Pons (tissue), 1 donor: ENCODE measurements at regions not wholly inside any gene's neighbourhood (a gene's known extent, or its start where the extent isn't known, plus 50 kb on each side); places are given as distances from the start of the nearest gene placed in this dataset.
"Not testable (repeated sequence)": the region's sequence is repeated elsewhere in the genome, so short reads cannot be mapped to it uniquely, and the experiment has no call there.

Experiments used
- DNase-seq: peaks from one replicate; pipeline ENCODE4 v3.0.0-alpha.2; 2016; ENCODE audit warnings: low spot score

- DNase-seq = no peak
Measured at GRCh38 chr18:22566703-22567420, 149.1 kb upstream of the CTAGE1 start.

- DNase-seq = no peak
Measured at GRCh38 chr18:22567794-22568193, 150.1 kb upstream of the CTAGE1 start.

GRCh38 chr18:22570492-22570891, 152.8 kb upstream of the CTAGE1 start:
- DNase-seq = no peak

GRCh38 chr18:22572341-22572740, 154.6 kb upstream of the CTAGE1 start:
- no peak for DNase-seq

- no peak for DNase-seq
Measured at GRCh38 chr18:22579271-22579670, 161.6 kb upstream of the CTAGE1 start.

GRCh38 chr18:22585333-22585732, 167.6 kb upstream of the CTAGE1 start:
- no peak for DNase-seq

- no peak for DNase-seq
Measured at GRCh38 chr18:22585821-22586220, 168.1 kb upstream of the CTAGE1 start.

GRCh38 chr18:22591222-22591621, 173.5 kb upstream of the CTAGE1 start:
- no peak for DNase-seq

- DNase-seq = no peak
Measured at GRCh38 chr18:22594155-22594690, 176.5 kb upstream of the CTAGE1 start.

GRCh38 chr18:22601481-22601880, 183.8 kb upstream of the CTAGE1 start:
- DNase-seq = no peak

GRCh38 chr18:22602456-22602855, 184.7 kb upstream of the CTAGE1 start:
- DNase-seq = not testable (repeated sequence)

- no peak for DNase-seq
Measured at GRCh38 chr18:22603902-22604301, 186.2 kb upstream of the CTAGE1 start.

- no peak for DNase-seq
Measured at GRCh38 chr18:22604390-22604985, 186.8 kb upstream of the CTAGE1 start.

GRCh38 chr18:22604986-22605421, 187.3 kb upstream of the CTAGE1 start:
- no peak for DNase-seq

- no peak for DNase-seq
Measured at GRCh38 chr18:22605736-22606135, 188.0 kb upstream of the CTAGE1 start.

GRCh38 chr18:22606563-22607283, 189.0 kb upstream of the CTAGE1 start:
- no peak for DNase-seq

GRCh38 chr18:22607284-22607635, 189.5 kb upstream of the CTAGE1 start:
- DNase-seq = no peak

- DNase-seq = no peak
Measured at GRCh38 chr18:22608847-22609246, 191.1 kb upstream of the CTAGE1 start.

- no peak for DNase-seq
Measured at GRCh38 chr18:22609642-22610041, 191.9 kb upstream of the CTAGE1 start.

GRCh38 chr18:22613058-22613690, 195.5 kb upstream of the CTAGE1 start:
- DNase-seq = no peak

GRCh38 chr18:22613788-22614187, 196.1 kb upstream of the CTAGE1 start:
- DNase-seq = no peak

- no peak for DNase-seq
Measured at GRCh38 chr18:22623513-22623912, 205.8 kb upstream of the CTAGE1 start.

- DNase-seq = no peak
Measured at GRCh38 chr18:22624176-22624575, 206.5 kb upstream of the CTAGE1 start.
